ENCODE measurements at regions not wholly inside any gene's neighbourhood (a gene's known extent, or its start where the extent isn't known, plus 50 kb on each side); places are given as distances from the start of the nearest gene placed in this dataset.

GRCh38 chr1:59014827-59015226 lies 231.0 kb upstream of the JUN start:
- no peak for TF ChIP-seq CTCF (IDR thresholded peaks at IDR 0.05; ENCODE audit: insufficient read depth, low read depth, low read length)
- no peak for TF ChIP-seq EZH2 (IDR thresholded peaks at IDR 0.05; ENCODE audit: insufficient read depth, low read length)

Data from astrocyte (in vitro differentiated cells and primary cell).